AG09309 (cell line): ENCODE measurements at regions not wholly inside any gene's neighbourhood (a gene's known extent, or its start where the extent isn't known, plus 50 kb on each side); places are given as distances from the start of the nearest gene placed in this dataset.

ENCODE experiments used
- DNase-seq: peaks from one replicate; pipeline ENCODE4 v3.0.0-alpha.2; 2010; ENCODE audit warnings: low read depth
- H3K4me3 ChIP-seq: 2 replicates; pipeline ENCODE4 v1.5.1; 2011; ENCODE audit warnings: mild to moderate bottlenecking, low read depth, low read length, moderate library complexity; ENCODE audit not compliant: control insufficient read depth
- CTCF ChIP-seq: IDR thresholded peaks from 2 replicates; pipeline ENCODE4 v1.5.1; 2011; ENCODE audit warnings: mild to moderate bottlenecking, low read depth, low read length, inconsistent platforms; ENCODE audit not compliant: insufficient read depth, control insufficient read depth; ENCODE audit errors: missing control alignments

DNA sequence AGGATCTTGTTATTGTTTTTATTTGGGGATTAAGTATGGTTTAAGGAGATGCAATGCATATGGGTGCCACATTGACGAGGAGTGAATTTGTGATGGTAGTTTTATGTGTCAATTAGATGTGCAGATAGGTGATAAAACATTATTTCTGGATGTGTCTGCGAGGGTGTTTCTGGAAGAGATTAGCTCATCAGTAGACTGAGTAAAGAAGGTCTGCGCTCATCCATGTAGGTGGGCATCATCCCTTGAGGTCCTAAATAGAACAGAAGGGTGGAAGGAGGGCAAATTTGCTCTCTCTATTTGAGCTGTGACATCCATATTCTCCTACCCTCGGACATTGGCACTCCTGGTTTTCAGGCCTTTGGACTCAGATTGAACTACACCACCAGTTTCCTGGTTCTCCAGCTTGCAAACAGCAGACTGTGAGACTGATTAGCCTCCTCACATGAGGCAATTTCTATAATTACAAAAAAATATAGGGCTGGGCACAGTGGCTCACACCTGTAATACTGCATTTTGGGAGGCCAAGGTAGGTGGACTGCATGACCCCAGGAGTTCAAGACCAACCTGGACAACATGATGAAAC, 118.2 kb upstream of the ZNF678 start:
- no peak for TF ChIP-seq CTCF
- no peak overlapping the region for H3K4me3 ChIP-seq
- no peak for DNase-seq

- DNase-seq = no peak
- TF ChIP-seq CTCF = no peak
- no peak overlapping the region for H3K4me3 ChIP-seq
These were observed 121.9 kb upstream of the CDC42BPA start for GRCh38 chr1:227440182-227440581.

DNA sequence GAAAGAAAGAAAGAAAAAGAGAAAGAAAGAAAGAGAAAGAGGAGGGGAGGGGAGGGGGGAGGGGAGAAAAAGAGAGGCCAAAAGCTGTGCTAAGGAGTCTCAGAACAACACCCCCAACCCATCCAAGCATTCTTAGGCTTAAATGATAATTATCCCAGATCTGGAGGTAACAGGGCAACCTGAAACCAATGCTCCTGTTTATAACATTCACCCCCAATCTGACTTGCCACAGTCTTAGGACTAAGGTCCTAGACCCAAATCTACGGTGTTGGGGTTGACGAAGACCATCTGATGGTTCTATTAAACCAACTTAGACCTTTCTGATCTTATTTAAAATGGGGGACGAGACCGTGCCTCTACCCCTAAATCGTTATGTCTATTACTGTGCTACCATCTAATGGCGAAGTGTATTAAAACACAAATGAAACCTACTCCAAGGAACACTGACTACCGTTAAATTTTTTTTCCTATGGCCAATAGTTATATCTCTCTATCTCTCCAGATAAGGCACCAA, 119.3 kb upstream of the CDC42BPA start:
- TF ChIP-seq CTCF = peak; percentile 43
- H3K4me3 ChIP-seq = peak overlapping the region; percentile 44
- no peak for DNase-seq

- DNase-seq = no peak
- no peak for TF ChIP-seq CTCF
- no peak overlapping the region for H3K4me3 ChIP-seq
These were observed 116.6 kb upstream of the CDC42BPA start for GRCh38 chr1:227434808-227435444.

GRCh38 chr1:227433663-227434341, 115.5 kb upstream of the CDC42BPA start:
- no peak for TF ChIP-seq CTCF
- DNase-seq = no peak
- H3K4me3 ChIP-seq = no peak overlapping the region

DNA sequence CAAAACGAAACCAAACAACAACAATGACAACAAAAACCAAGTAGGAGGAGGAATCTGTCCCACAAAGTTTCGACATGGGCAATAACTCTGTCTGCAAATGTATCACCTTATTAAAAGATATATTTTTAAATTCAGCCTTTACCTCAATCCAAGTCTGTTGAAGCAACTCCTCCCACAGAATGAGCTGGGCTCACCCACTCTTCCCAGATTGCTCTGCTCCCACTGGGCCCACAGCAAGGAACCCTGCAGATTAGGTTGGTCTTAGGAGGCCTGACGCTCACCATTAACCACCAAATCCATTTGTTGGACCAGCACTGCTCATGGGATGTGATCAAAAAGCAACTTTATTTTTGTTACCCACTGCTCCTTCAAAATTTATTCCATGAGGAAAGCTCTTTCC, 114.7 kb upstream of the CDC42BPA start:
- no peak overlapping the region for H3K4me3 ChIP-seq
- no peak for DNase-seq
- TF ChIP-seq CTCF = no peak

DNA sequence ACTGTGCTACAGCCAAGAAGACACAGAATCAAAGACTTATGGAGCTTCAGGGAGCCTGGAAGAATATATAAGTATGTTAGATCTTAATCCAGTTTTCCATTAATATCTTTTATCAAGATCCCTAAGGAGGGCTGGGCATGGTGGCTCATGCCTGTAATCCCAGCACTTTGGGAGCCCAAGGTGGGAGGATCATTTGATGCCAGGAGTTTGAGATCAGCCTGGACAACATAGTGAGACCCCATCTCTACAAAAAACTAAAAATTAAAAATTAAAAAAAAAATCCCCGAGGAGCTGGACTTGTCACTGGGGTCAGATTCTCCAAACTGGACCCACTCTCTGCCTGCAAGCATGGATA, 113.9 kb upstream of the CDC42BPA start:
- H3K4me3 ChIP-seq = no peak overlapping the region
- DNase-seq = no peak
- TF ChIP-seq CTCF = no peak
